ENCODE measurements at regions not wholly inside any gene's neighbourhood (a gene's known extent, or its start where the extent isn't known, plus 50 kb on each side); places are given as distances from the start of the nearest gene placed in this dataset.

GRCh38 chr5:58025809-58026208, 434.1 kb downstream of the PLK2 start:
- H3K4me3 ChIP-seq (ENCODE audit: low read length), result no peak overlapping the region
- no peaks in the 10 kb centered on the region for H3K4me1 ChIP-seq (ENCODE audit: control insufficient read depth, insufficient read depth, low read length)
- no peaks in the 10 kb centered on the region for H3K36me3 ChIP-seq (ENCODE audit: control insufficient read depth, insufficient read depth, low read length)
- H3K27me3 ChIP-seq (ENCODE audit: control insufficient read depth, insufficient read depth, low read length), result no peaks in the 10 kb centered on the region
- no peak overlapping the region for H3K27ac ChIP-seq (ENCODE audit: low read depth, low read length)
- no peak overlapping the region for H3K9ac ChIP-seq (ENCODE audit: low read length)

GRCh38 chr5:58024151-58024550, 435.7 kb downstream of the PLK2 start:
- H3K27me3 ChIP-seq (ENCODE audit: control insufficient read depth, insufficient read depth, low read length), result no peaks in the 10 kb centered on the region
- H3K4me1 ChIP-seq (ENCODE audit: control insufficient read depth, insufficient read depth, low read length), result no peaks in the 10 kb centered on the region
- no peak overlapping the region for H3K27ac ChIP-seq (ENCODE audit: low read depth, low read length)
- no peak overlapping the region for H3K4me3 ChIP-seq (ENCODE audit: low read length)
- no peak overlapping the region for H3K9ac ChIP-seq (ENCODE audit: low read length)
- H3K36me3 ChIP-seq (ENCODE audit: control insufficient read depth, insufficient read depth, low read length), result no peaks in the 10 kb centered on the region

- no peak overlapping the region for H3K4me3 ChIP-seq (ENCODE audit: low read length)
- H3K27ac ChIP-seq (ENCODE audit: low read depth, low read length), result no peak overlapping the region
- H3K36me3 ChIP-seq (ENCODE audit: control insufficient read depth, insufficient read depth, low read length), result no peaks in the 10 kb centered on the region
- H3K4me1 ChIP-seq (ENCODE audit: control insufficient read depth, insufficient read depth, low read length), result no peaks in the 10 kb centered on the region
- H3K9ac ChIP-seq (ENCODE audit: low read length), result no peak overlapping the region
- no peaks in the 10 kb centered on the region for H3K27me3 ChIP-seq (ENCODE audit: control insufficient read depth, insufficient read depth, low read length)
Measured at GRCh38 chr5:58022055-58022454, 437.8 kb downstream of the PLK2 start.

GRCh38 chr5:58021466-58021865, 438.4 kb downstream of the PLK2 start:
- H3K36me3 ChIP-seq (ENCODE audit: control insufficient read depth, insufficient read depth, low read length), result no peaks in the 10 kb centered on the region
- H3K9ac ChIP-seq (ENCODE audit: low read length), result no peak overlapping the region
- H3K27me3 ChIP-seq (ENCODE audit: control insufficient read depth, insufficient read depth, low read length), result no peaks in the 10 kb centered on the region
- H3K27ac ChIP-seq (ENCODE audit: low read depth, low read length), result no peak overlapping the region
- no peak overlapping the region for H3K4me3 ChIP-seq (ENCODE audit: low read length)
- H3K4me1 ChIP-seq (ENCODE audit: control insufficient read depth, insufficient read depth, low read length), result no peaks in the 10 kb centered on the region

GRCh38 chr5:58019614-58020013, 440.3 kb downstream of the PLK2 start:
- Histone ChIP-seq H3K27ac (ENCODE audit: low read depth, low read length) (no peak overlapping the region), H3K9ac (ENCODE audit: low read length) (no peak overlapping the region), H3K4me1 (ENCODE audit: control insufficient read depth, insufficient read depth, low read length) (no peaks in the 10 kb centered on the region)

GRCh38 chr5:58018016-58018415, 441.9 kb downstream of the PLK2 start:
- H3K9ac ChIP-seq (ENCODE audit: low read length), result no peak overlapping the region

More at GRCh38 chr5:58019614-58020013, 440.3 kb downstream of the PLK2 start:
- Histone ChIP-seq H3K4me3 (ENCODE audit: low read length) (no peak overlapping the region), H3K27me3 (ENCODE audit: control insufficient read depth, insufficient read depth, low read length) (no peaks in the 10 kb centered on the region), H3K36me3 (ENCODE audit: control insufficient read depth, insufficient read depth, low read length) (no peaks in the 10 kb centered on the region)

GRCh38 chr5:58016877-58017276, 443.0 kb downstream of the PLK2 start:
- no peaks in the 10 kb centered on the region for H3K4me1 ChIP-seq (ENCODE audit: control insufficient read depth, insufficient read depth, low read length)
- no peak overlapping the region for H3K4me3 ChIP-seq (ENCODE audit: low read length)
- H3K36me3 ChIP-seq (ENCODE audit: control insufficient read depth, insufficient read depth, low read length), result no peaks in the 10 kb centered on the region
- H3K27ac ChIP-seq (ENCODE audit: low read depth, low read length), result no peak overlapping the region
- H3K9ac ChIP-seq (ENCODE audit: low read length), result no peak overlapping the region
- no peaks in the 10 kb centered on the region for H3K27me3 ChIP-seq (ENCODE audit: control insufficient read depth, insufficient read depth, low read length)

More at GRCh38 chr5:58018016-58018415, 441.9 kb downstream of the PLK2 start:
- Histone ChIP-seq H3K4me1 (ENCODE audit: control insufficient read depth, insufficient read depth, low read length) (no peaks in the 10 kb centered on the region), H3K36me3 (ENCODE audit: control insufficient read depth, insufficient read depth, low read length) (no peaks in the 10 kb centered on the region), H3K27ac (ENCODE audit: low read depth, low read length) (no peak overlapping the region), H3K4me3 (ENCODE audit: low read length) (no peak overlapping the region), H3K27me3 (ENCODE audit: control insufficient read depth, insufficient read depth, low read length) (no peaks in the 10 kb centered on the region)

GRCh38 chr5:58016358-58016757, 443.5 kb downstream of the PLK2 start:
- Histone ChIP-seq H3K36me3 (ENCODE audit: control insufficient read depth, insufficient read depth, low read length) (no peaks in the 10 kb centered on the region), H3K27ac (ENCODE audit: low read depth, low read length) (no peak overlapping the region), H3K27me3 (ENCODE audit: control insufficient read depth, insufficient read depth, low read length) (no peaks in the 10 kb centered on the region), H3K9ac (ENCODE audit: low read length) (no peak overlapping the region), H3K4me1 (ENCODE audit: control insufficient read depth, insufficient read depth, low read length) (no peaks in the 10 kb centered on the region), H3K4me3 (ENCODE audit: low read length) (no peak overlapping the region)

GRCh38 chr5:58015175-58015574, 444.7 kb downstream of the PLK2 start:
- Histone ChIP-seq H3K4me3 (ENCODE audit: low read length) (no peak overlapping the region), H3K9ac (ENCODE audit: low read length) (no peak overlapping the region), H3K27me3 (ENCODE audit: control insufficient read depth, insufficient read depth, low read length) (no peaks in the 10 kb centered on the region), H3K27ac (ENCODE audit: low read depth, low read length) (no peak overlapping the region), H3K36me3 (ENCODE audit: control insufficient read depth, insufficient read depth, low read length) (no peaks in the 10 kb centered on the region), H3K4me1 (ENCODE audit: control insufficient read depth, insufficient read depth, low read length) (no peaks in the 10 kb centered on the region)

- Histone ChIP-seq H3K4me3 (ENCODE audit: low read length) (no peak overlapping the region), H3K27me3 (ENCODE audit: control insufficient read depth, insufficient read depth, low read length) (no peaks in the 10 kb centered on the region), H3K27ac (ENCODE audit: low read depth, low read length) (no peak overlapping the region), H3K4me1 (ENCODE audit: control insufficient read depth, insufficient read depth, low read length) (no peaks in the 10 kb centered on the region), H3K9ac (ENCODE audit: low read length) (no peak overlapping the region), H3K36me3 (ENCODE audit: control insufficient read depth, insufficient read depth, low read length) (no peaks in the 10 kb centered on the region)
Measured at GRCh38 chr5:58013542-58014258, 446.2 kb downstream of the PLK2 start.

- no peak overlapping the region for H3K4me3 ChIP-seq (ENCODE audit: low read length)
- no peaks in the 10 kb centered on the region for H3K27me3 ChIP-seq (ENCODE audit: control insufficient read depth, insufficient read depth, low read length)
- H3K4me1 ChIP-seq (ENCODE audit: control insufficient read depth, insufficient read depth, low read length), result no peaks in the 10 kb centered on the region
- H3K36me3 ChIP-seq (ENCODE audit: control insufficient read depth, insufficient read depth, low read length), result no peaks in the 10 kb centered on the region
- H3K27ac ChIP-seq (ENCODE audit: low read depth, low read length), result no peak overlapping the region
- no peak overlapping the region for H3K9ac ChIP-seq (ENCODE audit: low read length)
Measured at GRCh38 chr5:58012801-58013315, 447.0 kb downstream of the PLK2 start.

GRCh38 chr5:58012102-58012501, 447.8 kb downstream of the PLK2 start:
- no peaks in the 10 kb centered on the region for H3K27me3 ChIP-seq (ENCODE audit: control insufficient read depth, insufficient read depth, low read length)
- no peak overlapping the region for H3K9ac ChIP-seq (ENCODE audit: low read length)
- no peaks in the 10 kb centered on the region for H3K4me1 ChIP-seq (ENCODE audit: control insufficient read depth, insufficient read depth, low read length)
- H3K27ac ChIP-seq (ENCODE audit: low read depth, low read length), result no peak overlapping the region
- no peak overlapping the region for H3K4me3 ChIP-seq (ENCODE audit: low read length)
- H3K36me3 ChIP-seq (ENCODE audit: control insufficient read depth, insufficient read depth, low read length), result no peaks in the 10 kb centered on the region

- no peaks in the 10 kb centered on the region for H3K36me3 ChIP-seq (ENCODE audit: control insufficient read depth, insufficient read depth, low read length)
- no peaks in the 10 kb centered on the region for H3K27me3 ChIP-seq (ENCODE audit: control insufficient read depth, insufficient read depth, low read length)
- H3K4me1 ChIP-seq (ENCODE audit: control insufficient read depth, insufficient read depth, low read length), result no peaks in the 10 kb centered on the region
- H3K4me3 ChIP-seq (ENCODE audit: low read length), result no peak overlapping the region
- H3K27ac ChIP-seq (ENCODE audit: low read depth, low read length), result no peak overlapping the region
- no peak overlapping the region for H3K9ac ChIP-seq (ENCODE audit: low read length)
Measured at GRCh38 chr5:58011301-58011700, 448.6 kb downstream of the PLK2 start.
